Cardiac muscle cell (in vitro differentiated cells and primary cell): ENCODE measurements at regions not wholly inside any gene's neighbourhood (a gene's known extent, or its start where the extent isn't known, plus 50 kb on each side); places are given as distances from the start of the nearest gene placed in this dataset.

Experiments
- DNase-seq, 2 donors: peaks; one replicate each; pipeline versions ENCODE4 v3.0.0 to v3.0.0-alpha.2; 2010 to 2017; ENCODE audit warnings: low read depth in 1 of 2, low spot score in 1 of 2
- H3K27ac ChIP-seq: fragments of 200-600 bp; sonication (generic); 2 replicates; pipeline ENCODE4 v1.5.1; 2016
- H3K27me3 ChIP-seq: fragments of 200-600 bp; sonication (generic); 2 replicates; pipeline ENCODE4 v1.6.0; 2016; ENCODE audit warnings: control low read depth
- H3K36me3 ChIP-seq: fragments of 200-600 bp; sonication (generic); 2 replicates; pipeline ENCODE4 v1.5.1; 2016; ENCODE audit warnings: control low read depth
- H3K4me1 ChIP-seq: fragments of 200-600 bp; sonication (generic); 2 replicates; pipeline ENCODE4 v1.8.1; 2017; ENCODE audit warnings: low read depth, mild to moderate bottlenecking, mixed run types
- H3K4me3 ChIP-seq: fragments of 200-600 bp; sonication (generic); 2 replicates; pipeline ENCODE4 v1.5.1; 2016; ENCODE audit warnings: mild to moderate bottlenecking
- H3K9me3 ChIP-seq: fragments of 200-600 bp; sonication (generic); 2 replicates; pipeline ENCODE4 v1.5.1; 2017; ENCODE audit warnings: low read depth, mild to moderate bottlenecking, control low read depth
- CTCF ChIP-seq: IDR thresholded peaks from 2 replicates; pipeline ENCODE4 v1.5.1; 2012; ENCODE audit warnings: low read depth, mild to moderate bottlenecking, low read length

- TF ChIP-seq CTCF, result no peak
- no peak overlapping the region for H3K27ac ChIP-seq
- H3K4me1 ChIP-seq, result no peaks in the 10 kb centered on the region
- H3K36me3 ChIP-seq, result no peaks in the 10 kb centered on the region
- H3K27me3 ChIP-seq, result no peaks in the 10 kb centered on the region
- H3K4me3 ChIP-seq, result no peak overlapping the region
- DNase-seq, result peak in 1 of 2 donors; percentile 70
- H3K9me3 ChIP-seq, result no peaks in the 10 kb centered on the region
These were observed 318.2 kb upstream of the NRXN1 start for GRCh38 chr2:51350100-51350499.

GRCh38 chr2:51344886-51345285 lies 313.0 kb upstream of the NRXN1 start:
- no peak for DNase-seq
- H3K36me3 ChIP-seq, result no peaks in the 10 kb centered on the region
- no peak for TF ChIP-seq CTCF
- no peak overlapping the region for H3K4me3 ChIP-seq
- no peaks in the 10 kb centered on the region for H3K27me3 ChIP-seq
- no peaks in the 10 kb centered on the region for H3K4me1 ChIP-seq
- H3K9me3 ChIP-seq, result no peaks in the 10 kb centered on the region
- H3K27ac ChIP-seq, result no peak overlapping the region

- Histone ChIP-seq H3K27ac (no peak overlapping the region), H3K4me3 (no peak overlapping the region)
These were observed 303.4 kb upstream of the NRXN1 start for GRCh38 chr2:51335087-51336058.

GRCh38 chr2:51329512-51329911 lies 297.6 kb upstream of the NRXN1 start:
- TF ChIP-seq CTCF, result no peak
- no peaks in the 10 kb centered on the region for H3K27me3 ChIP-seq
- H3K4me1 ChIP-seq, result no peaks in the 10 kb centered on the region
- H3K4me3 ChIP-seq, result no peak overlapping the region
- H3K9me3 ChIP-seq, result no peaks in the 10 kb centered on the region
- DNase-seq, result no peak
- H3K36me3 ChIP-seq, result no peaks in the 10 kb centered on the region
- H3K27ac ChIP-seq, result no peak overlapping the region

More at GRCh38 chr2:51335087-51336058, 303.4 kb upstream of the NRXN1 start:
- no peaks in the 10 kb centered on the region for H3K27me3 ChIP-seq
- no peaks in the 10 kb centered on the region for H3K36me3 ChIP-seq
- H3K4me1 ChIP-seq, result no peaks in the 10 kb centered on the region
- TF ChIP-seq CTCF, result no peak
- peak in 1 of 2 donors; percentile 3 for DNase-seq
- no peaks in the 10 kb centered on the region for H3K9me3 ChIP-seq

GRCh38 chr2:51324051-51324450 lies 292.1 kb upstream of the NRXN1 start:
- no peak overlapping the region for H3K4me3 ChIP-seq

More at GRCh38 chr2:51324051-51324450, 292.1 kb upstream of the NRXN1 start:
- no peaks in the 10 kb centered on the region for H3K9me3 ChIP-seq
- TF ChIP-seq CTCF, result no peak
- H3K4me1 ChIP-seq, result no peaks in the 10 kb centered on the region
- no peaks in the 10 kb centered on the region for H3K36me3 ChIP-seq
- DNase-seq, result no peak
- H3K27me3 ChIP-seq, result no peaks in the 10 kb centered on the region
- no peak overlapping the region for H3K27ac ChIP-seq
